ENCODE measurements at regions not wholly inside any gene's neighbourhood (a gene's known extent, or its start where the extent isn't known, plus 50 kb on each side); places are given as distances from the start of the nearest gene placed in this dataset.

GRCh38 chr13:86038490-86038889 lies 239.3 kb upstream of the SLITRK6 start:
- no peak overlapping the region for H3K27ac Mint-ChIP-seq (ENCODE audit: unreplicated experiment)
- no TSS peak for BruUV-seq (replicated peaks)
- H3K4me3 Mint-ChIP-seq (ENCODE audit: low read depth, unreplicated experiment), result no peak overlapping the region
- no peaks in the 10 kb centered on the region for H3K27me3 Mint-ChIP-seq (ENCODE audit: unreplicated experiment)
- no peaks in the 10 kb centered on the region for H3K4me1 Mint-ChIP-seq (ENCODE audit: low read depth, unreplicated experiment)
- CTCF ChIA-PET, result no interaction called here
- no peak for DNase-seq
- no peaks in the 10 kb centered on the region for H3K36me3 Mint-ChIP-seq (ENCODE audit: insufficient read depth, unreplicated experiment)
- intact Hi-C loops (cut with micrococcal nuclease; ENCODE audit: unreplicated experiment), result no loop called here
- TF ChIP-seq CTCF (IDR thresholded peaks at IDR 0.05; ENCODE audit: unreplicated experiment), result no peak
- H3K9me3 Mint-ChIP-seq (ENCODE audit: low read depth, unreplicated experiment), result no peaks in the 10 kb centered on the region

GRCh38 chr13:86020351-86021002 lies 221.3 kb upstream of the SLITRK6 start:
- DNase-seq, result no peak
- Mint-ChIP-seq H3K36me3 (ENCODE audit: insufficient read depth, unreplicated experiment) (no peaks in the 10 kb centered on the region), H3K9me3 (ENCODE audit: low read depth, unreplicated experiment) (no peaks in the 10 kb centered on the region), H3K4me1 (ENCODE audit: low read depth, unreplicated experiment) (peaks cover 8% of the 10 kb centered on the region), H3K4me3 (ENCODE audit: low read depth, unreplicated experiment) (no peak overlapping the region), H3K27me3 (ENCODE audit: unreplicated experiment) (no peaks in the 10 kb centered on the region), H3K27ac (ENCODE audit: unreplicated experiment) (no peak overlapping the region)
- CTCF ChIA-PET, result no interaction called here
- BruUV-seq (replicated peaks), result no TSS peak
- intact Hi-C loops (cut with micrococcal nuclease; ENCODE audit: unreplicated experiment), result no loop called here
- no peak for TF ChIP-seq CTCF (IDR thresholded peaks at IDR 0.05; ENCODE audit: unreplicated experiment)

GRCh38 chr13:86006317-86006716 lies 207.1 kb upstream of the SLITRK6 start:
- BruUV-seq (replicated peaks), result no TSS peak
- TF ChIP-seq CTCF (IDR thresholded peaks at IDR 0.05; ENCODE audit: unreplicated experiment), result no peak
- H3K4me1 Mint-ChIP-seq (ENCODE audit: low read depth, unreplicated experiment), result no peaks in the 10 kb centered on the region
- intact Hi-C loops (cut with micrococcal nuclease; ENCODE audit: unreplicated experiment), result no loop called here
- no peak overlapping the region for H3K27ac Mint-ChIP-seq (ENCODE audit: unreplicated experiment)
- no peak overlapping the region for H3K4me3 Mint-ChIP-seq (ENCODE audit: low read depth, unreplicated experiment)
- no peaks in the 10 kb centered on the region for H3K9me3 Mint-ChIP-seq (ENCODE audit: low read depth, unreplicated experiment)
- DNase-seq, result no peak
- H3K27me3 Mint-ChIP-seq (ENCODE audit: unreplicated experiment), result no peaks in the 10 kb centered on the region
- CTCF ChIA-PET, result no interaction called here
- H3K36me3 Mint-ChIP-seq (ENCODE audit: insufficient read depth, unreplicated experiment), result no peaks in the 10 kb centered on the region

GRCh38 chr13:86003029-86003428 lies 203.8 kb upstream of the SLITRK6 start:
- Mint-ChIP-seq H3K36me3 (ENCODE audit: insufficient read depth, unreplicated experiment) (no peaks in the 10 kb centered on the region), H3K4me3 (ENCODE audit: low read depth, unreplicated experiment) (no peak overlapping the region), H3K4me1 (ENCODE audit: low read depth, unreplicated experiment) (no peaks in the 10 kb centered on the region), H3K9me3 (ENCODE audit: low read depth, unreplicated experiment) (no peaks in the 10 kb centered on the region), H3K27ac (ENCODE audit: unreplicated experiment) (no peak overlapping the region), H3K27me3 (ENCODE audit: unreplicated experiment) (no peaks in the 10 kb centered on the region)
- no peak for DNase-seq
- BruUV-seq (replicated peaks), result no TSS peak
- TF ChIP-seq CTCF (IDR thresholded peaks at IDR 0.05; ENCODE audit: unreplicated experiment), result no peak
- intact Hi-C loops (cut with micrococcal nuclease; ENCODE audit: unreplicated experiment), result no loop called here
- CTCF ChIA-PET, result no interaction called here
